ENCODE measurements at regions not wholly inside any gene's neighbourhood (a gene's known extent, or its start where the extent isn't known, plus 50 kb on each side); places are given as distances from the start of the nearest gene placed in this dataset.
"Not testable (repeated sequence)": the region's sequence is repeated elsewhere in the genome, so short reads cannot be mapped to it uniquely, and the experiment has no call there.

- CTCF ChIA-PET: no interaction called here
- no peaks in the 10 kb centered on the region for H3K4me1 ChIP-seq (ENCODE audit: control insufficient read depth, insufficient read depth, low read length)
- no peak for TF ChIP-seq CTCF (tag by site-specific recombination; IDR thresholded peaks at IDR 0.05)
- TF ChIP-seq ELK4 (IDR thresholded peaks at IDR 0.05; ENCODE audit: borderline replicate concordance, low read depth, low read length): no peak
- no peak for TF ChIP-seq ZNF677 (tag by site-specific recombination; IDR thresholded peaks at IDR 0.05)
- TF ChIP-seq ZBTB20 (tag by site-specific recombination; IDR thresholded peaks at IDR 0.05): no peak
- TF ChIP-seq ZNF146 (tag by site-specific recombination; IDR thresholded peaks at IDR 0.05): no peak
- no peak for TF ChIP-seq SCRT1 (tag by site-specific recombination; IDR thresholded peaks at IDR 0.05; ENCODE audit: borderline replicate concordance)
- TF ChIP-seq KLF10 (tag by site-specific recombination; IDR thresholded peaks at IDR 0.05): no peak
- no peak for TF ChIP-seq ZNF530 (tag by site-specific recombination; IDR thresholded peaks at IDR 0.05; ENCODE audit: low read depth)
- no peaks in the 10 kb centered on the region for H3K9me3 ChIP-seq (ENCODE audit: control insufficient read depth, insufficient read depth, low read depth, low read length)
- POLR2A ChIA-PET: no interaction called here
- H3K36me3 ChIP-seq (ENCODE audit: control insufficient read depth in 2 of 2, insufficient read depth in 1 of 2, low read length in 2 of 2): no peaks in the 10 kb centered on the region
- no peak overlapping the region for H3K4me3 ChIP-seq (ENCODE audit: low read depth, low read length)
- no peak overlapping the region for H3K27ac ChIP-seq (ENCODE audit: extremely low read depth, low read depth, low read length)
Observed at GRCh38 chrX:56366901-56367300, 134.7 kb downstream of the KLF8 start.

GRCh38 chrX:56368962-56369361 is 136.8 kb downstream of the KLF8 start:
- Histone ChIP-seq H3K4me3 (ENCODE audit: low read depth, low read length) (no peak overlapping the region), H3K27ac (ENCODE audit: extremely low read depth, low read depth, low read length) (no peak overlapping the region), H3K9me3 (ENCODE audit: control insufficient read depth, insufficient read depth, low read depth, low read length) (no peaks in the 10 kb centered on the region), H3K4me1 (ENCODE audit: control insufficient read depth, insufficient read depth, low read length) (no peaks in the 10 kb centered on the region), H3K36me3 (ENCODE audit: control insufficient read depth in 2 of 2, insufficient read depth in 1 of 2, low read length in 2 of 2) (no peaks in the 10 kb centered on the region)
- ChIA-PET POLR2A (no interaction called here), CTCF (no interaction called here)
- TF ChIP-seq HOXC10 (CRISPR knock-in tag; IDR thresholded peaks at IDR 0.05) (no peak), ZNF148 (tag by site-specific recombination; IDR thresholded peaks at IDR 0.05; ENCODE audit: borderline replicate concordance) (no peak), PRDM10 (tag by site-specific recombination; IDR thresholded peaks at IDR 0.05) (no peak), ZNF513 (tag by site-specific recombination; IDR thresholded peaks at IDR 0.05) (no peak), ZNF362 (tag by site-specific recombination; IDR thresholded peaks at IDR 0.05) (no peak), ZFP3 (tag by site-specific recombination; IDR thresholded peaks at IDR 0.05; ENCODE audit: low read depth) (no peak)

GRCh38 chrX:56379984-56380780 is 148.0 kb downstream of the KLF8 start:
- H3K4me1 ChIP-seq (ENCODE audit: control insufficient read depth, insufficient read depth, low read length): not testable (repeated sequence)

More at GRCh38 chrX:56379984-56380780, 148.0 kb downstream of the KLF8 start:
- H3K9me3 ChIP-seq (ENCODE audit: control insufficient read depth, insufficient read depth, low read depth, low read length); H3K36me3 ChIP-seq (ENCODE audit: control insufficient read depth in 2 of 2, insufficient read depth in 1 of 2, low read length in 2 of 2); POLR2A ChIA-PET; CTCF ChIA-PET; H3K4me3 ChIP-seq (ENCODE audit: low read depth, low read length); H3K27ac ChIP-seq (ENCODE audit: extremely low read depth, low read depth, low read length): not testable (repeated sequence)

Data from HEK293 (cell line).